ENCODE measurements at regions not wholly inside any gene's neighbourhood (a gene's known extent, or its start where the extent isn't known, plus 50 kb on each side); places are given as distances from the start of the nearest gene placed in this dataset.

DNA sequence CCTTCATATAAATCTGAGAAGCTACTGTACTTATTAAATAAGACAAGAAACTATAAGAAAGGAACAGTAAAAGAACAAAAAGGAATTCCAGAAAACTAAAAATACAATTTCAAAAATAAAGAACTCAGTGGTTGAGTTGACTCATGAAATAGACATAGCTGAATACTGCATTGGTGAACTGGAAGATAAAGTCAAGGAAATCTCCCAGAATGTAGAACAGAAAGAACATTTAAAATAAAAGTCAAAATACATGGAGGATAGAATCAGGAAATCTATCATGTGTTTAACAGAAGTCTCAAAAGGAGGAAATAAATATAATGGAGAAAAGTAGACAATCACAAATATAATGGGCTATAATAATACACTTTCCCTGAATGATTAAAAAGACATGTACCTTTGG, 136.4 kb upstream of the PMFBP1 start:
- no peak for DNase-seq

- DNase-seq = no peak
Measured at GRCh38 chr16:72302332-72302731, 130.4 kb upstream of the PMFBP1 start.

- no peak for DNase-seq
Measured at GRCh38 chr16:72301523-72302236, 129.7 kb upstream of the PMFBP1 start.

DNA sequence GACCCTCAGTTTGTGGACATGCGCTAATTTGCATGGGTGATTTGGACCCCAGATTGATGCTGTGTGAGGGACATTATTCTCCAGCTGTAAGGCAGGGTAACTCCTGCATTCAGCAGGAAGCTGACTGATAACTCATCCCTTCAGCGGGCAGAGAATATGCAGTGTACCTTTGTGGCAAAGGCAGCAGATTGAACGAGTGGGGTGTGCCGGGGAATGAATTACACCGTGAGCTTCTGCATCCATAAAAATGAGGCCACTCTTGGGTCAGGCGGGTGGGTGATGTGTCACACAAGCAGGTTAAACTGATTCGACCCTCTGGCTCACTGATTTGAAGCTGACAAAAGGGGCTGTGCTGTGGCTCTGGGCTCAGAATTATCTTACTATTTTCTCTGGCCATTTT, 128.9 kb upstream of the PMFBP1 start:
- DNase-seq = no peak

- no peak for DNase-seq
Measured at GRCh38 chr16:72299684-72300243, 127.8 kb upstream of the PMFBP1 start.

DNA sequence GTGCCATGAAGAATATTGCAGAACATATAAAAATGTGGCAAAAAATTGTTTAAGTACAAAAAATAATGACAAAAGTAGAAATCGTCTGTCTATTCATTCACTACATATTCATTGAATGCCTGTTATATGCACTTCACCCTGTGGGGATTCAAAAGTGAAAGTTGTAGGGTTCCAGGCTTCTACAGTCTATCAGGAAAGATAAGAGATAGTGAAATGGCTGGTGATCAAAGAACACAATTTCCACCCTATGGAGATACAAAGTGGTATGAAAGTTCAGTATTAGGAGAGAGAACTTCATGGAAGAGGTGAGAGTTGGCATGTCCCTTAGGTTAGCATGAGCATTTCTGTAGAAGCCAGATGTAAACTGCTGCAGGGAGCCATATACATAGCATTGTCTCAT, 127.0 kb upstream of the PMFBP1 start:
- no peak for DNase-seq

- DNase-seq = no peak
Measured at GRCh38 chr16:72295914-72296313, 124.0 kb upstream of the PMFBP1 start.

DNA sequence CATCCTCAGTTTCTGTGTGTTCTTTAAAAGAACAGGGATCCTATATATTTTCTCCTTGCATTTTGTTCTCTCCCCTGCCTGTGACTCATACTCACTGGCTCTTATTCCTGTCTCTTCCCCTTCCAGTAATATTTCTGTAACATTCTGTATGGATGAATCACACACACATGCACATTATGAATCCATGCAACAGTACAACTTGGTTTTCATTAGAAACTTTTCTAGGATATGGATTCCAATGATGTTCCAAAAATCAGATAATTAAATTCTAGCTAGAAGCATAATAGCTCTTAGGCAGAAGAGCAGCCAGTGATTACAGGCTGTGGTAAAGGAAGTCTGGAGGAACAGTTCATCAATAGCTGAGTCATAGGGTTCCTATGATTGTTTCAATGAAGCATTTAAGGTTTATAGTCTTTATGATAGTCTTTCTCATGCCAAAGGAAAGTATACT, 119.6 kb upstream of the PMFBP1 start:
- no peak for DNase-seq

DNA sequence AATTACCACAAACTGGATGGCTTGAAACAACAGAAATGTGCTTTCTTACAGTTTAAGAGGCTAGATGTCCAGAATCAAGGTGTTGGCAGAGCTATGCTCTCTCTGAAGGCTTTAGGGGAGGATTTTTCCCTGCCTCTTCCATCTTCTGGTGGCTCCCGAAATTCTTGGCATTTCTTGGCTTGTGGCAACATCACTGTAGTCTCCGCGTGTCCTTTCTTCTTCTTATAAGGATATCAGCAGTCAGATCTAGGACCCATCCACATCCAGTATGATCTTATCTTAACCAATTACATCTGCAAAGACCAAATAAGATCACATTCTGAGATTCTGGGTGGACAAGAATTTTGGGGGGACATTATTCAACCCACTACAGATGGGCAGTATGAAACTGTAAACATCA, 119.2 kb upstream of the PMFBP1 start:
- no peak for DNase-seq

GRCh38 chr16:72287649-72288048, 115.7 kb upstream of the PMFBP1 start:
- DNase-seq = no peak

GRCh38 chr16:72286936-72287620, 115.1 kb upstream of the PMFBP1 start:
- no peak for DNase-seq

DNA sequence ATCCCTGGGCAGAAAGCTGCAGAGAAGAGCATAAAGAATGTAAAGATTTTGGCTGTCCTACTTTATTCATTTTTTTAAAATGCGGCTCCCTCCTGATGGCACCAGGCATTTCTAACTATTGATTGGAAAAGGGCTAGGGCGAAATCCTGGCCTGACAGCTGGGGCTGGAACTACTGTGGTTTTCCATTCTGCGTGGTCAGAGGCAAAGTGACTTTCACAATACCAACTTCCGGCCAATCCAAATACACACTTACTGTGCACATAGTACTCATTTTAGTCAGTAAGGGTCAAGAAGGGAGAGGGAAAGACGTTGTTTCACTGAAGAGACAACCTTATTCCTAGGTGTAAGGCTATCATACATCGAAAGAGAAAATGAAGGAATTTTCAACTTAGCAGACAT, 113.8 kb upstream of the PMFBP1 start:
- DNase-seq = no peak

DNA sequence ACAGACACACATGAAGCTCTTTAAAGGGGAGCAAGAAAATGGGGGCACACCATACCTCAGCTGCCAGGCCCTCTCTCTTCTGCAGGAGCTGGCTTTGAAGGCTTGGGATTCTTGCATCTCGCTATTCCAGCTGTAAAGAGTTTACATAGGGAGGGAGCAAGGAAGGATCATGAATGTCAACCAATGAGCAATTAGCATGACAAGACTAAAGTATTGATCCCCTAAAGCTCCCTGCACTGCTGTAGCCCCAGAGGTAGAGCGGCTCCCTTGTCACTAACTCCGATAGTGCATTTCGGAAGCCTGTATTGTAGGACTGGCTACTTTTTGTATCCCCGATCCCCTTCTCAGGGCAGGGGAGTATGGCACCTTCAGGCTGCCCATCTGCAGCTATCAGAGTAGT, 113.4 kb upstream of the PMFBP1 start:
- DNase-seq = no peak

DNA sequence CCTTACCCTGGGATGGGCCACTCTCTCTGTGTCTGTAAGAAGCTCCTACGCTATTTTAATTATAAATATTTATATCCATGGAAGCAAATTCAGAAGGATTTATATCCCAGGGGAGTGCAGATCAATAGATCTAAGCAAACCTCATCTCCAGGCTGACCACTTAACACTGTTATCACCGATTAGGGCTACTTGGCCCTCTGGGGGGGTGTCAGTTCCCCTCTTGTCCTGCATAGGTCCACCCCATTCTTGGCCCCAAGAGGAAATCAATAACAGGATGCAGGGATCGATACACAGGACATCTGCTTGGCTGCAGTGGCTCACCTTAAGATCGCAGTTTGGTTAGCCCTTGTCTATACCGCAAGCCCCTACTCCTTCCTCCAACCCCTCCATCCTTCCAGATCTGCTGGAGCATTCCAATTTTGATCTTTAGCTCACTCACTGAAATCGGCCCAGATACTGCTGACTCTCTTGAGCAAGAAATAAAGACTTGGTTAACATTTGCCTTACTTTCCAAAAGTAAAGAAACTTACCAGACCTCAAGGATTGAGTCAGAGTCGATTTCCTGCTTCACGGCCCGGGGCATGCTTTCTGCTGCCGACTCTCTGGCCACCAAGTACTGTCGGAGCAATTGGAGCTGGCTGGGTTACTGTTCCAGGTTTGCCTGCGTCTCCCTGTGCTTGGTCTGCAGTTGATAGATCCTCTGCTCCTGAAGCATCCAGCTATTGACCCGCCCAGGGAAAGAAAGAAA, 112.3 kb upstream of the PMFBP1 start:
- no peak for DNase-seq

- DNase-seq = no peak
Measured at GRCh38 chr16:72282362-72282761, 110.4 kb upstream of the PMFBP1 start.

DNA sequence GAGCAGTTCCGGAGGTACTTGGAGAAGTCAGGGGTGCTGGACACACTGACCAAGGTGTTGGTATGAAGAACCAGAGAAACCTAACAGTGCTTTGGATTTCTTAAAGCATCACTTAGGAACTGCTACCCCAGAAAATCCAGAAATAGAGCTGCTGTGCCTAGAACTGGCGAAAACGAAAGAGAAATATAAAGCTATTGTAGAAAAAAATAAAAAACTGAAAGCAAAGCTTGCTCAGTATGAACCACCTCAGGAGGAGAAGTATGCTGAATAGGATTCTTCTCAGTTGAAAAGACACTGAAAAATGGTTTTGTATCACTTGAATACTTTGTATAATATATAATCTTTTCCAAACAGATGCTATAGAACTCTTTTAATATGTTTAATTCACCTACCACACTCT, 106.3 kb upstream of the PMFBP1 start:
- no peak for DNase-seq

- no peak for DNase-seq
Measured at GRCh38 chr16:72277749-72278148, 105.8 kb upstream of the PMFBP1 start.

- DNase-seq = no peak
Measured at GRCh38 chr16:72271699-72272240, 99.8 kb upstream of the PMFBP1 start.

DNA sequence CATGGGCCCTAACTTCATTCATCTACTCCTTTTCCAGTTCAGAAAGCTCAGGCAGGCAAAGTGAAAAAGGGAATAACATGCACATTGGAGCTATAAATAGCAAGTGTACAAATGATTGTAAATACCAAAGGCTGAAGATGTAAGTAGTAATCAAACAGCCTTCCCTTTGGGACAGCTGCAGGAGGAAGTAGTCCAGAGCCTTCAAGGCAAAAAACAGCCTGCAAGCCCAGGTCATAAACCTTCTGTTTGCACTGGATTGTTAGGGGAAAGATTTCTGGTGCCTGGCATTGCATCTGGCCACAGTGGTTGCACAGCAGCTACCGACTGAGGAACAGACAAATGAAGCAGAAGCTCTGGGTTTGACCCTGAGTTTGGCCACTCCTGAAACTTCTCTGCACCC, 98.6 kb upstream of the PMFBP1 start:
- no peak for DNase-seq

- no peak for DNase-seq
Measured at GRCh38 chr16:72266836-72267235, 94.9 kb upstream of the PMFBP1 start.

DNA sequence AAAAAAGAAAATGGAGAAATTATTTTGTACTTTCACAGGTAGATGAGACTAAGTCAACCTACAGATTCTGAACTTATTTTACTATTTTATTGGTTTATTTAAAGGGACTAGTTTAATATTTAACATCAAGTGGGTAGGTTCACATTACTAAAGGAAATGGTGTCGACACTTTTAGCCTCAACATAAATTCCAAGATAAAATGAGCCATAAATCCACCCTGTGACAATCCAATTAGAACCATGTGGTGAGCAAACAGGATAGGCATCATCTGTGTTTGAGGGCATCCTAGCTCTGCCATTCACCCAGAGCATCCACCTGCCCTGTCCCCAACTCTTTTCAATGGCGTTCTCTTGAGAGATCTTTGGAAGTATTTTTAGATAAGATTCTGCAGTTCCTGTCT, 92.8 kb upstream of the PMFBP1 start:
- no peak for DNase-seq

GRCh38 chr16:72262711-72263110, 90.8 kb upstream of the PMFBP1 start:
- DNase-seq = no peak

DNA sequence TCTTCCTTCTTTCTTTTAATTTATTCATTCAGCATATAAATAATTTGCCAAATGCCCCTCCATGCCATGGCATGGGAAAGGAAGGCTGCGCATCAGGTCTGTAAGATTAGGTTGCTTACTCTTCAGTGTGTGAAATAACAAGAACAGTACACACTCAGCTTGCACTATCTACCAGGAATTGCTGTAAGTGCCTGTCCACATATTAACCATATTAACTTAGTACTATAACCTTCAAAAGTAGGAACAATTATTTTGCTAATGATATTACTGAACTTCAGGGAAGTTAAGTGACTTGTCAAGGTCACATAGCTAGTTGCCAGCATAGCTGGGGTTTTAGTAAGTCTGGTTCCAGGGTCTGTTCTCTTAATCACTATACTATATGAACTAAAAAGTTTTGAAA, 89.2 kb upstream of the PMFBP1 start:
- no peak for DNase-seq

All from DMS 273 treated with DMSO at 0.1 percent for 48 hours (cell line).